ENCODE measurements at regions not wholly inside any gene's neighbourhood (a gene's known extent, or its start where the extent isn't known, plus 50 kb on each side); places are given as distances from the start of the nearest gene placed in this dataset.
A peak's percentile ranks its signal among the peaks of the same experiment; 100 is the strongest.
"Not testable (repeated sequence)": the region's sequence is repeated elsewhere in the genome, so short reads cannot be mapped to it uniquely, and the experiment has no call there.

DNA sequence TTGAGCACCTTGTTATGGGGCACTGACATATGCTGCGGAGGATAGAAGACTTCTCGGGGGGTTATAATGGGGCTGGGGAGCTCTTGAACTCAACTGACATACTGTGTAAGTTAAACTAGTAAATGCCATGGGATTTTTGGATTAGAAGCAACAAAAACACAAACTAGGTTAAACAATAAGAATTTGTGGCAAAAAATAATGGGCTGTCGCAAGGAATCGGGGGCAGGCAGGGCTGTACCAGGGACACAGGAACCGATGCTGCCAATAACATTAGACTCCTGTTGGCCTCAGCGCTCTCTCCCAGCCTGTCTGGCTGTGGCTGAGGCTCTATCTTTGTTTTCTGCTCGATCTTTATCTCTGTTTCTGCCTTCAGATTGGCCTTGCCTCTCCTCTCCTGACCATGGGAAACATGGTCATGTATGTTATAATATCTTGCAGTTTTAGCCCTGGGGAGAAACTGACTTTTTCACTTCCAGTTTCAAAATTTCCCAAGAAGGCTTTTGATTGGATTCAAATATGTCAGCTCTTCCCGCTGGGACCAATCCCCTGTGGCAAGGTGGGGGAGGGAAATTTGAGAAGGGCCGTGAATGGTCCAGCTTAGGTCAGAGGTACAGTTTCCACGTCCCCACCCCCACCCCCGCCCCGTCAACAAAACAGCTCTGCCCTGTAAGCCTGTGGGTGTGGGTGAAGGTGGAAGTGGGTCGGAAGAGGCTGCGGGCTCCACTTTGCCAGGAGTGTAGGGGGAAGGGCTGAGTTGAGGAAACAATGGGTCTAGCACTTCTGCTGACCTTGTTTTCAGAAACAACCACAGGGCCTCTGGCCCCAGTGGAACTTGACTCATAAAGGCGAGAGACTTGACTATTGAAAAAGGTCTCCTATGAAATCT is 161.1 kb upstream of the TBL1XR1 start:
- DNase-seq (ENCODE audit: low spot score), result peak; percentile 73

- peak; percentile 55 for DNase-seq (ENCODE audit: low spot score)
Measured at GRCh38 chr3:177358977-177359592, 161.8 kb upstream of the TBL1XR1 start.

DNA sequence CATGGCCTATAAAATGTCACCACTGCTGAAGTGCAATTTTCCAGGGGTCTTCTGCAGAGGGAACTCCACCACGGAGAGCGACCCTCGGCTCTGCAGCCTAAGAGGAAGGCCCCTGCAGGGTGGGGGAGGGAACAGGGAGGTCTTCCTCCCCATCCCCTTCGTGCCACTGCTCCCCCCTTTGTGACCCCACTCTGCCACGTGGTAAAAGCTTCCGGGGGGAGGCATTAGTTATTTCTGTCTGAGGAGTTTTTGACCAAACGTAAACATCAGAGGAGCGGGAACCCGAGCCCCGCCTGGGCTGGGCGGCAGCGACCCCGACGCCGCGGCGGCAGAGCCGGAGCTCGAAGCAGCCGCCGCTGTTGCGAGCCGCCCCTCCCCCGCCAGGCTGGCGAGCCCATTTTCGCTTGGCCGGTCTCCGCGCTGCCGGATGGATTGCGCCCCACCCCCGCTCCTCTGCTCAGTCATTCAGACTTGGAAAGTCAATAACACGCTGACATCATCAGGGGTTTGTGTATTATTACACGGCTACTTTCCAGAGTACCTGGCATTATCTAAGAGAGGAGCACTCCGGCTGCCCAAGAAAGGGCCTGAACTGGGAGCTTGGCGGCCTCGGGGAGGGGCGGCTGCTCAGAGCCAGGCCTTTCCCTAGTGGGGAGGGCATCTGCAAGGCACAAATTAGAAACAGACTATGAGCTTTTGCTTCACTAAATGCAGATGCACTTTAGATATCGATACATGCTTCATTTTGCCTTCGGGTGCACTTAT is 162.5 kb upstream of the TBL1XR1 start:
- DNase-seq (ENCODE audit: low spot score), result peak; percentile 97

DNA sequence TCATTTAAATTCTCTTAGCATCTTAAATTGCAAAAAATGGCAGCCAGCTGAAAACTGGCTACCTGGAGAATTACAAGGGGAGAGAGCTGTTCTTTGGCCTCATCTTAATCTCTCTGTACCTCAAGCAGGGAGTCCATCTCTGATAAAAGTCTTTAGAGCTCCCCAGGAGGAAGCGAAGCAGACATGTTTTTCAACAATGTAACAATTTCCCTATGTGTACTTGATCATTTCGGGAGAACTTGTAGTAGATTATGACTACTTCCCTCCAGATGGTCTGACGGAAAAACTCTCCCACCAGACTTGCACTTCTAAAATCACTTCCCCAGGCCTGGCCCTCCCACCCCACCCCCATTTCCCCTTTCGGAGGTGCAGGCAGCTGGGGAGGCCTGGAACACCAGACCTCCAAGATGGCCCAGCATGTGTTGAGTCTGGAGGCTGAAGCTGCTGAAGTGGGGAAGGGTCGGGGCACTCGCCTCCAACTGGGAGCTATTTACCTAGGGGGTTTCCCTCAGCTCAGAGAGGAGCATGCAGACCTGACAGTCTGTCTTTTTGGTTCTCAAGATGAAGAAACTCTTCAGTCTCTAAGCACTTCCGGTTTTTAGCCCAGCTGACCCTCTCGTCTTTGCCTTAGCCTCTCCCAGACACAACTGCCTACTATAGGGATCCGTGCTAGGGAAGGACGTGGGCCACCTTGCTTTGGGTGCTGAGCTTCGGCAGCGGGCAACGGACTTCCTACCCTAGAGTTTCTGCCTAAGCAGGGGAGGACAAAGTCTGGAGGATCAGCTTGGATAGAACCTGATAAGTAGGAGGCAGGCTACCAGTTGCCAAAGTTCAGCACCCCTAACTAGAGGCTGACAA is 164.0 kb upstream of the TBL1XR1 start:
- no peak for DNase-seq (ENCODE audit: low spot score)

GRCh38 chr3:177362626-177363025 is 165.3 kb upstream of the TBL1XR1 start:
- no peak for DNase-seq (ENCODE audit: low spot score)

DNA sequence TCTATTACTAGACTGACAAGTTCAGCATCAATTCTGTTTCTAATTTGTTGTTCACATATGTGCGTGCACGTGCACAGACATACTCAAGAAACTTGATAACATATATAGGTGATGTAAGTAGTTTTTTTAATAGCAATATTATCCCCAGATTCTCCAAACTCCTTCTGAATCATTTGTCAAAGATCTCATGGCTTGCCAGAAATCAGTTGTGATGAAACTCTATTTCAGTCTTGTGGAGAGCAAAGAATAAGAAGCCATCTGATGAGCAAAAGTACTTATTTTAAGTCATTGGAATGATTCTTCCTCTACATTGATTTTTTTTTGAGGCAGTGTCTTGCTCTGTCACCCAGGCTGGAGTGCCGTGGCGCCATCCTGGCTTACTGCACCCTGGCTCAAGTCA is 167.0 kb upstream of the TBL1XR1 start:
- no peak for DNase-seq (ENCODE audit: low spot score)

GRCh38 chr3:177365294-177365693 is 168.0 kb upstream of the TBL1XR1 start:
- DNase-seq (ENCODE audit: low spot score), result not testable (repeated sequence)

DNA sequence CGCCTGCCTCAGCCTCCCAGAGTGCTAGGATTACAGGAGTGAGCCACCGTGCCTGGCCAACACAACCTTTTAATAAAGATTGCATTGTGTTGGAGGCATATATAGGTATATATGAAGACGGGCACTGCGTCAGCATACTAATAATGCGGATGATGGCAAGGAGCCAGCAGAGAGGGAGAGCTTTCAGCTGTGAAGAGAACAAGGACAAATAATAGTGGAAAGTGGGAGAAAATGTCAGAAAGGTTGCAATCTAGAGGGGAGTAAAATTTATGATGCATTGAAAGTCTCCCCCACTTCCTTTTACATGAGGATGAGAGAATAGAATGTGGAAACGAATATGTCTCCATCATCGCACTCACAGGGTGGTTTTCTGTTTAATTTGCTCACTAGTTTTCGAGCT is 170.5 kb upstream of the TBL1XR1 start:
- DNase-seq (ENCODE audit: low spot score), result no peak

DNA sequence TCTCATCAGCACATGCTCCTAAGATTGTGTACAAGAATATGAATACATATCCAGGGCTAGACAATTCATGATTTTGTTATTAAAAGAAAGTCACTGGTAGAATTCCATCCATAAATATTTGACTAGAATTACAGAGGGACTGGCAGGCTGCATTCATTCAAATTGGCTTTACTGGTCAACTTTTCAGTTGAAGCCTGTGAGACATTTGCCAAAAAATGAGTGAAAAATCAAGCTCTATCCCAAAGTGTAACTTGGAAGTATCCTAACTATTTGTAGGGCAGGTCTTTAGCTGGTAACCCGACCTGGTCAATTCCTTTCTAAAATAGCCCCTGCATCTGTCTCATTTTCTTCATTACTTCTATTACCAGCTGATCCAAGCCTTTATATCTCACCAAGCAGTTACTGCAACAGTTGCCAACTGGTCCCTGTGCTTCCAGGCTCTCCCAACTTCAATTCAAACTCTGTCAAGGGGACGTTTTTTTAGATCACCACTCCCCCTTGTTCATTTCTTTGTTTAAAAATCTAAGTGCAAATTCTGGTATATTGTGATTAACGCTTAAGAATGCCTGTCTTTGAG is 173.1 kb upstream of the TBL1XR1 start:
- DNase-seq (ENCODE audit: low spot score), result no peak

- no peak for DNase-seq (ENCODE audit: low spot score)
Measured at GRCh38 chr3:177371146-177371545, 173.9 kb upstream of the TBL1XR1 start.

DNA sequence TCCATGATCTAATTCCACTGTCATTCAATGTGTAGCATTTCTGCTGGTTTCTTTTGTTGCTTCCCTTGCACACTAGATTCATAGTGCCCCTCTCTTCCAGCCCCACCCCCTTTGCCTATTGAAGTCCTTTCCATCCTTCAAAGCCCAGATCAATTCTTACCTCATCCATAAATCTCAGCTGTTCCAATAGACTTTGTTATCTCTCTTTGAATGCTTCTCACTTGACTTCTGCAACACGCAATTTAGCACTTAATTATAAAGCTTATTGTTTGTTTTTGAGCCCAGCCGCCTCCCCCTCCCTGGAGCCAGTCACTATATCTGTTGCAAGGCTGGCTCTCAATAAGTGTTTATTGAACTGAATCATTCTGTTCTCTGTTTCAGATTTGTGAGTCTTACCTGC is 174.6 kb upstream of the TBL1XR1 start:
- DNase-seq (ENCODE audit: low spot score), result no peak

- no peak for DNase-seq (ENCODE audit: low spot score)
Measured at GRCh38 chr3:177374323-177374722, 177.0 kb upstream of the TBL1XR1 start.

- no peak for DNase-seq (ENCODE audit: low spot score)
Measured at GRCh38 chr3:177375316-177375715, 178.0 kb upstream of the TBL1XR1 start.

DNA sequence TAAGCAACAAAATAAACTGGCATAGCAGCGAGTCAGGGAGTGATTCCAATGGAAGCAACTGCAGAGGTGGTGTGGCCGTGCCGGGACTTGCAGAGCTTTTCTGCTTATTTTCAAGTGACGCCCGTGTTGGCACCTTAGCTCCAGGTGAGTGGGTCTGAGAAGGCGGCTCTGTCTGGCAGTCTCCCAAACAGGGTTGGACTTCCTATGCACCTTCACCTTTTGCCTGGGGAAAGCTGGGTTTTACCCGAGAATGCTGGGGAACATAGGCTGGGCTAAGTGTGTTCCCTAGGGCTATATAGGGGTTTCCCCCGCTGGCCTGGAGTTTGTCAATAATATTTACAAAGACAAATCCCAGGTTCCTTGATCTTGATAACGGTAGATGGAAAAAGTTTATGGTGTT is 179.9 kb upstream of the TBL1XR1 start:
- DNase-seq (ENCODE audit: low spot score), result peak; percentile 66

GRCh38 chr3:177378168-177378567 is 180.9 kb upstream of the TBL1XR1 start:
- DNase-seq (ENCODE audit: low spot score), result no peak

- DNase-seq (ENCODE audit: low spot score), result no peak
Measured at GRCh38 chr3:177379045-177379444, 181.8 kb upstream of the TBL1XR1 start.

DNA sequence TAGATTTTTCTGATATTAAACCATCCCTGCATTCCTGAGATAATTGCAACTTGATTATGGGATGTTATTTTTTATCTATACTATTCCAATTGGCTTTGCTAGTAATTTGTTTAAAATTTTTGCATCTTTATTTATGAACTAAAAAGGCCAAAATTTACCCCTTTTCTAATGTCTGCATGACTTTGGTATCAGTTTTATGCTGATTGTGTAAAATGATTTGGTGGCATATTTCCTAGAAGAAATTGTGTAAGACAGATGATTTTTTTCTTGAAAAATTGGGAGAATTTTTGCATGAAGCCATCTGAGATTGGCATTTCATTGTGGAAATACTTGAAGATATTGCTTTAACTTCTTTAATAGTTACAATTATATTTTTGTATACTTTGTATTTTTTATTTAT is 183.8 kb upstream of the TBL1XR1 start:
- DNase-seq (ENCODE audit: low spot score), result no peak

- DNase-seq (ENCODE audit: low spot score), result no peak
Measured at GRCh38 chr3:177382944-177383343, 185.7 kb upstream of the TBL1XR1 start.

DNA sequence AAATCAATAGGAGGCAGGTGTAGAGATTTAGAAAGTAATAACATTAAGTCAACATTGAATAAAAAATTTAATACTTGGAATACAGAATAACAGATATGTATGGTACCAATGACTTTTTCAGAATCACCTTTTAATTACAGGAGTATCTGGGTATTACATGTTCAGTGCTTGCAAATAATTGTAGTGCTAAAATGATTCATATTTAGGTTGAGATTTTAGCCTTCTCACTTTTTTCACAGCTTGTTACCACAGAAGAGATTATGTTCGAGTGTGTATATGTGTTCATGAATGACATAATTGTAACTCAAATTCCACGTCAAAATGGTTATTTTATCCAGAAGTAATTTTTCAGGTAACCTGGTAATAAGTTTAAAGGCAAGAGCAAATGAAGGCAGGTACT is 187.9 kb upstream of the TBL1XR1 start:
- DNase-seq (ENCODE audit: low spot score), result no peak

DNA sequence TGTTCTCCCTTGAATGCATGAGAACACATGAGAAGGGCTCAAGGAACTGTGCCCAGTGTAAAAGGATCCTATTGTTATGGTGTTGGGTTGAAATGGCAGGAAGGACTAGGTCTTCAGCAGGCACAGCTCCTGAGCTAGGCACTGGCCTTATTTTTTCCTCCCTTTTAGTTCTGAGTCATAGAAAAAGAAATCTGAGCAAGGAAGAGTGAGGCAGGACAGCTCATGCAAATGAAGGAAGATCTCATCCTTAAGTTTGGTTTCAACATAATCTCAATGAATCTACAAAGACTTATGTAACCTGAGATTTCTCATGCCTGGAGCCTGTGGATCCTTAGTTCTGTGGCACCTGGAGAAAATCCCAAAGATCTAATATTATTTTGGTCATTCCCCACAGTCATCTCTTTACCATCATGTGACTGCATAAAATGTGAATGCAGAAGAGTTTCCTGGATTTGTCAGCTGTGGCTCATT is 188.6 kb upstream of the TBL1XR1 start:
- no peak for DNase-seq (ENCODE audit: low spot score)

DNA sequence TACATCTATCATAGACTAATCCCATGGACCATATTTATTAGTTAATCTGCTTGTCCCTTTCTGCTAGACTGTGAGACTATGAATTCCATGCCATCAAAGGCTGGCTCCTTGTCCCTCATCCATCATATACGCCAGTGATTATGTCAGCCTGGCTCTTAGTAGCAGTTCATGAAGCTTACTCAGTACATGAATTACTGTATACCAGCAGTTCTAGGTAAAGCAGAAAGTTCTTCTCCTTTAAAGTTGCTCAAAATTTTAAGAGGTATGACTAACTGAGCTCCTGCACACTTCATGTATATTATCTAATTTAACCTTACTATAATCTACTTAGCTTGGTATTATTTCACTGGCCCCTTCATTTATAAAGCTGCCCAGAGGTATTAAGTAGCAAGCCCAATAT is 190.9 kb upstream of the TBL1XR1 start:
- DNase-seq (ENCODE audit: low spot score), result no peak
